Astrocyte of the spinal cord (primary cell): ENCODE measurements at regions not wholly inside any gene's neighbourhood (a gene's known extent, or its start where the extent isn't known, plus 50 kb on each side); places are given as distances from the start of the nearest gene placed in this dataset.

Source experiments
- DNase-seq: peaks from one replicate; pipeline ENCODE4 v3.0.0; 2011; ENCODE audit warnings: low read depth, low spot score
- H3K4me3 ChIP-seq: 2 replicates; pipeline ENCODE4 v1.5.1; 2011; ENCODE audit warnings: low read depth, mild to moderate bottlenecking, low read length, moderate library complexity
- in situ Hi-C: cut with HindIII; loops from 2 replicates; pipeline ENCODE4 v1.10.0; 2017; ENCODE audit warnings: low sequenced_read_pairs
- TF ChIP-seq, protein P1 (sequence below): IDR thresholded peaks from 2 replicates; pipeline ENCODE4 v1.5.1; 2012; ENCODE audit warnings: low read depth, mild to moderate bottlenecking, low read length, inconsistent platforms

DNA sequence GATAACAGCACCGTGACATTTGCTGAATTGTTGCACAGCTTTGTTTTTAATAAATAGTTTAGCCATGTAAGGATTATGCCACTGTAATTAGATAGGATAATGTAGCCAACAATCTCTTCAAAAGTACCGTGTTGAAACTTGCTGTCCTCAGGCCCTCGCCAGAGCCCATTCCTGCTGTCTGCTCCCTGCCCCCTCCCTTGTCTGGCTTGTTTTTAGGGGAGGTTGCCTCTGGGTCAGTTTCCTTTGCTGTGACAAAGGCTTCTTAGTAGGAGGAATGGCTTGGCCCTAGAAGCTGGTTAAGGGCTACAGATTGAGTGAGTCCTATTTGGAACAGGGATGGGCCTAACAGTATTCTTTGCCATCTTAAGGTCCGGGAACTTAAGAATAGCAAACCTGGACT, 107.9 kb downstream of the LMO4 start:
- no peak overlapping the region for H3K4me3 ChIP-seq
- TF ChIP-seq, protein P1, sequence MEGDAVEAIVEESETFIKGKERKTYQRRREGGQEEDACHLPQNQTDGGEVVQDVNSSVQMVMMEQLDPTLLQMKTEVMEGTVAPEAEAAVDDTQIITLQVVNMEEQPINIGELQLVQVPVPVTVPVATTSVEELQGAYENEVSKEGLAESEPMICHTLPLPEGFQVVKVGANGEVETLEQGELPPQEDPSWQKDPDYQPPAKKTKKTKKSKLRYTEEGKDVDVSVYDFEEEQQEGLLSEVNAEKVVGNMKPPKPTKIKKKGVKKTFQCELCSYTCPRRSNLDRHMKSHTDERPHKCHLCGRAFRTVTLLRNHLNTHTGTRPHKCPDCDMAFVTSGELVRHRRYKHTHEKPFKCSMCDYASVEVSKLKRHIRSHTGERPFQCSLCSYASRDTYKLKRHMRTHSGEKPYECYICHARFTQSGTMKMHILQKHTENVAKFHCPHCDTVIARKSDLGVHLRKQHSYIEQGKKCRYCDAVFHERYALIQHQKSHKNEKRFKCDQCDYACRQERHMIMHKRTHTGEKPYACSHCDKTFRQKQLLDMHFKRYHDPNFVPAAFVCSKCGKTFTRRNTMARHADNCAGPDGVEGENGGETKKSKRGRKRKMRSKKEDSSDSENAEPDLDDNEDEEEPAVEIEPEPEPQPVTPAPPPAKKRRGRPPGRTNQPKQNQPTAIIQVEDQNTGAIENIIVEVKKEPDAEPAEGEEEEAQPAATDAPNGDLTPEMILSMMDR = no peak
- in situ Hi-C loops = no loop called here
- no peak for DNase-seq

DNA sequence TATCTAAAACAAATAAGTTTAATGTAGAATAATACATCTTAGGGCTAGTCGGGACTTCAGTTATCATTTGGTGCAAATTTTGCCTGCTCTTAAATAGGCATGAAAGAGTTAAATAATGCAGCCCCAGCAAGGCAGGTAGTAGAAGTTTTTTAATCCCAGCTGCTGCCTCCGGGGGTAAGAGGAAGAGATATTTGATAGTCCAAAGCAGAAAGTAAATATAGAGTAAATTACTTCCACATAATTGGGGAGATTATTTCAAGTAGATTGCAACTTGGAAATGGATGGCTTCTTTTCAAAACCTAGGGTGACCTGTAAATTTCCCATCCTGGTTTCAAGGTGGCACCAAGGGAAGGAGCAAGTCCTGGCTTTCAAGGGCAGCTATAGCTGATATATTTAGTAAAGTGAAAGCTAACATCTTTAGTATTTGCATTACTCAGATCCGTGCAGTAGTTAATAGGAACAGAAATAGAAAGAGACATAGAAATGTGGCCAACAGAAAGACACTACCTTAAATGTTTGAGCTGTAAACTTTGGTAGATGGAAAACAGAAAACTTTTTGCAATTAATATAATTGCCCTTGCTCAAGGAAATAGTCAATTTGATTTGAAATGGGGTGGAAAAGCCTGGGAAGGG, 109.1 kb downstream of the LMO4 start:
- in situ Hi-C loops = no loop called here
- no peak overlapping the region for H3K4me3 ChIP-seq
- TF ChIP-seq, protein P1 = no peak
- DNase-seq = no peak

DNA sequence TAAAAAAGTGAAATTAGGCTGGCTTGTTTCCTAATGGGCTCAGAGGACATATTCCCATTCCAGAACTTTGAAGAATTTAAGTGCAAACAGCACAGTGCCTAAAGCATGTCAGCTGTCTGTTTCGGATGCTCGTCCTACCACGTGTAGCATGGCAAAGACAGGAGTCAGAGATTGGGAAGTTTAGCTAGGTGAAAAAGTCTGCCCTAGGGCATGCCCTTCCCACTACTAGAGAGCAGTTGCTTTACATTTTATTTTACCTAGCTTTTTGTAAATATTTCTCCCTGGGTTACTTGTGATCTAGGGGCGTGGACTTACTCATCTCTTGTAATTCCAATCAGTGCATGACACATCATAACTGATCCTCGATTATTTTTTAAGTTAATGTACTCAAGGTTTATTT, 111.1 kb downstream of the LMO4 start:
- H3K4me3 ChIP-seq = no peak overlapping the region
- in situ Hi-C loops = no loop called here
- no peak for DNase-seq
- TF ChIP-seq, protein P1 = no peak

DNA sequence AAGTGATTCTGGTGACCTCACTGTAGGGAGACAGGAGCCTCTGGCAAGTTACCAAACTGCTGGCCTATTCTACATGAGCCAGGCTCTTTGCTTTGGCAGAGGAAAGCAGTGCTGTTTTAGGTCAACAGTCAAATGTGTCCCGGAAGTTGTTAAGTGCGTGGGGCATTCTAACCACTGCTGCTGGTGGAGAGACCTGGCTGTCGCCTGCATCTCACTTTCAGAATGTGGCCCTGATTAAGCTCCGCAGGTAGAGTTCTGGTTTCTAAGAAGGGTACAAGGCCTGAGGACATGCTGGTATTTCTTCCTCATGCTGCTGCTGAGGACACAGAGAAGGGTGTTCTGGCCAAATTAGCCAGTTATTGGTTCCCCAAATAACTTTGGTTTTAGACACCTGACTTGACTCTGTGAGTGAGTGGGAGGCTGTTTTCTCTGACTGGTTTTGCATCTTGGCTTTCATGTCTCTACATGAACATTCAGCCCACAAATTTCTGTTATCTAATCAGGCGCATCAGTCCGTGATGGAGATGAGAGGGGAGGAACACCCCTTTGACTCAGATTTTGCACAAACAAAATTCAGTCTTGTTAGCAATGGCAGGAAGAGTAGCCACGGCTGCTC, 120.8 kb downstream of the LMO4 start:
- TF ChIP-seq, protein P1 = no peak
- H3K4me3 ChIP-seq = no peak overlapping the region
- DNase-seq = no peak
- in situ Hi-C loops = no loop called here

DNA sequence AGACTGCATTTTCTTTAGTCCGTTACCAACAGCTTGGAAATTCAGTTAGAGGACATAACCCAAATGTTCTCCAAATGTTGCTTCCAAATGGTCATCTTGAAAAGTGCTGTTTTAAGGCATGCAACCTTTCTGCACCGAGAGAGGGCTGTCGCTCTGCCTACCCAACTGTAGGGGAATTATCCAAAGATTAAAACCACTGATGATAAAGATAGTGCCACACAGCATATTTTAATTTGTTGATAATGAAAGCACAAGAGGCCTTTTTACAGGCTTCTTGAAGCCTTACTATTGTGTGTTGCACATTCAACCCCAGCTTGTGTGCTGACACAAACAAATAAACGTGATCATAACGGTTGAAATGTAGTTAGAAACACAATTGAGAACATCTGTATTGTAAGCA, 121.5 kb downstream of the LMO4 start:
- TF ChIP-seq, protein P1 = no peak
- DNase-seq = no peak
- no peak overlapping the region for H3K4me3 ChIP-seq
- in situ Hi-C loops = no loop called here

DNA sequence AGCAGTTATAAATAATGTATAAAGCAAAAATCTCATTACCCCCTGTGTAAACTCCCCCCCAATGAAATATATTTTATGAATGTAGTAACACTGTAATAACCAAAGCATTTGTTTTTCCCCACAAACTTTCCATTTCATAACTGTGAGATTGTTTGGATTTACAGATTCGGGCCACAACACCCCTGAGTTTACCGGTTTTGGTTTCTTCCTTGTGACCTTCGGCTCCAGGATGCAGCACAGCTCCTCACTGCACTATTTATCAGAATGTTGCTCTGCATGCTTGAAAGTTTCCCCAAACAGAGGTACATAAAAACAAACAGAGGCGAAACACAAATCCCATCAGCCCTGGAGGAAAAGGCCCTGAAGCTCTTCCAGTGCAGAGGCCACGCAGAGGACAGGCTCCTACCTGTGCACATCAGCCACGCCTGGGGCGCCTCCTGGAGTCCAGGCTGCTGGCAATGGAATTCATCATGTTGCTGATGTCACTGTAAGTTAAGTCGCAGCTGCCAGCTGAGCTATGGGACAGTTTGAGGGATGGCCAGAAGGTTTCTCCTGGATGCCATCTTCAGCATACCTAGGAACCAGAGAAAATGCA, 122.0 kb downstream of the LMO4 start:
- TF ChIP-seq, protein P1 = no peak
- in situ Hi-C loops = no loop called here
- no peak for DNase-seq
- H3K4me3 ChIP-seq = no peak overlapping the region
